HG02870 (cell line): ENCODE measurements at regions not wholly inside any gene's neighbourhood (a gene's known extent, or its start where the extent isn't known, plus 50 kb on each side); places are given as distances from the start of the nearest gene placed in this dataset.

Experiments
- ATAC-seq: cut with Tn5 transposase; IDR thresholded peaks from one replicate; pipeline ENCODE4 v1.9.1; 2021; ENCODE audit warnings: mild to moderate bottlenecking, moderate library complexity; ENCODE audit not compliant: unreplicated experiment

GRCh38 chr10:29925771-29926692 is 133.4 kb downstream of the JCAD start:
- no peak for ATAC-seq

- ATAC-seq = no peak
These were observed 134.9 kb downstream of the JCAD start for GRCh38 chr10:29924436-29924835.

DNA sequence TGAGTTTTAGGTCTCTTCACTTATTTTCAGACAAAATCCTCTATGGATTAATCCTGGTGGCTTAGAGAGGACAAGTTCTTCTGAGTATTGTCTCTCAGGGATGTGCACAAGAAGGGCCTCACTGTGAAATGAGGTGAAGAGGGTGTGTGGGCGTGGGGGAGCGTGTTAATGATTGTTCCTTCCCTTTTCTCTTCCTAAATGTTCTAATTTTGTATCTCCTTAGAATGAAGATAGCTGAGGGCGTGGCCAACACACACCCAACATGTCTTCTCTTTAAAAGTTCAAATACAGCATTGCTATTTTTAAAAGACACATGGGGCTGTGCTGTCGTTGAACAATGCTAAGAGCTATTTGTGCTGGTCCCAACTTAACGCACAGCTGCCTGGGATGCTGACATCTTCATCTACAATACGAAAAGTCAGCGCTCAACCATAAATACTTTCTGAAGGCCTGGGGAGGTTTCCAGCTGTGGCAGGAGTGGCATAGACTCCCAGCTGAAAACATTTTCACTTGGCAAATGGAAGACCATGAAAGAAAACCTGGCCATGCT is 135.9 kb downstream of the JCAD start:
- ATAC-seq = no peak

DNA sequence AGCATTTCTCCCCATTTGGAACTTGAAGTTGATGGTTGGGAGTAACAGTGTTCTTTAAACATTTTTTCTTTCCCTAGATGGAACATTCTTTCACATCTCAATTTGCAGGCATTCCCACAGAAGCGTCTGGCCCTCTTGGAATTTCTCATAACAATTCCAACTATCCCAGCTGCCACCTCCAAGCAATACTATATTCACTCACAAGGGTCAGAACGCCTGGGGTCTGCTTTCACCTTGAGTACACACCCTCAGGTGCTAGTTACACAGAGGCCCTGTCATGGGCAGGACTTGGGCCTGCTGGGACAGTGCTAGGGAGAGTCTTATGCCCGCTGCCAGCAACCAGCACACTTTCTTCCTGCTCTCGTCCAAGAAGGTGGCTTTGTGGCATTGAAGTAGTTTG is 136.5 kb downstream of the JCAD start:
- no peak for ATAC-seq

- ATAC-seq = no peak
These were observed 137.2 kb downstream of the JCAD start for GRCh38 chr10:29922226-29922625.

DNA sequence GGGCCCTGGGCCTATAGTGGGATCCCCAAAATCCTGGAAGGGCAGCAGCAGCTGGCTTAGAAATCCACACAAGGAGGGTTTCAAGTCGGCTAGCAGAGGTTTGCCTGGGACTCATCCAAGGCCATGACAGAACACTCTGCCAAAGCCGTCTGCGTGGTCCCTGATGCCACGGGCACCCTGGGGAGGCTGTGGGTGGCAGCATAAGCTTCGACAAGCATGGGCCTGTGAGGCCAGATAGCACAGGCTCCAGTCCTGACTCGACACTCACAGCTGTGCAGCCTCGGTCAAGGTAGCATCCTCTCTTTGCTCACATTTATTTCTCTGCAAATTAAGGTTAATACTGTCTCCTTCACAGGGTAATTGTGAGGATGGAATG is 138.3 kb downstream of the JCAD start:
- ATAC-seq = no peak

- ATAC-seq = no peak
These were observed 138.8 kb downstream of the JCAD start for GRCh38 chr10:29920408-29921070.

- ATAC-seq = no peak
These were observed 140.6 kb downstream of the JCAD start for GRCh38 chr10:29918623-29919400.

GRCh38 chr10:29917311-29917710 is 142.1 kb downstream of the JCAD start:
- ATAC-seq = no peak

DNA sequence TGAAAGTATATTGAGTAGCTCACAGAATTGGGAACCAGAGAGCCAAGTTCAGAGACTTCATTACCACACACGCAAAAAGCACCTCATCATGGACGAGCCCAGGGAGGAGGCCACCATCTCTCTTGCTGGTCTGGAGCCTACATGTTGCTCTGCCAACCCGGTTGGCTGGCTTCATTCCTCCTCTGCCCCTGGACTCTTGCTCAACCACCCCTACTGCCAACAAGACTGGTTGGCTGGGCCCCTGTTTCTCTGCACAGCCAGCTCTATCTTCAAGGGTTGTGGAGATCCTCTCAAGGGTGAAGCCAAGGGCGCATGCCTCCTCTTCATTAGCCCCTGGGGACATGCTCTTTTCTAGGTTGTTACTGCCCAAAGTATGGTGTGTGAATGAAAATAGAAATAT is 142.7 kb downstream of the JCAD start:
- no peak for ATAC-seq

DNA sequence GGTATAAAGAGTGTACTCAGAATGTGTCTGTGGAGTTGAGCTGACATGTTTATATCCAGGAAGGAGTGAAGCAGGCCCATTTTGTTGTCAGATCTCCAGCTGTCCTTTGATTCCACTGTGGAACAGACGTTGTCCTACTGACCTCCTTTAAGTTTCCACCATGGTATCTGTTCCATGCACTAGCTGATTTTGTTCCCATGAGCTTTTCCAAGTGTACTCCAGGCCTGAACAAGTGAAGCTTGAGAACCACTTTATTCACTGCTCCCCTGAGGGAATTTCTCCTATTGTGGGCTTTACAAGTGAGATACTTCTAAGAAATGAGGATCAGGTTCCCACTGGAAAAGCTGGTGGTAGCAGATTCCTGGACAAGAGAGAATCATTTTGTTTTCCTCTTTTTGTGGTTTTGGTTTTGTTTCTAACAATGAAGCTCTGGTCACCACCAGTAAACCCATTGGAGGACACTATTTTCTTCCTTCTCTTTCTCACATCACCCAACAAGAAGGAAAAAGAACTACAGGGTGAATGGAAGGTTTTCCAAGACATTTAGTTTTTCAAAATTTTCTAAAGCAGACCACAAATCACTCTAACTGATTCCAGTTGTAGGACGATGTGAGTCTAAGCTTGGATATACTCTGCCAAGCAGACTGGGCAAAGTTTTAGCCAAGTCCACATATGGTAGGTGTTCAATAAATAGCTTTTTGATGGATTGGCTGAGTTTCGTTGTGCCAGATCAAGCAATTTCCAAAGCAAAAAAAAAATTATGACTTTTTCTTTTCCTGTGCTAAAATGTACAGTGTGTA is 144.2 kb downstream of the JCAD start:
- no peak for ATAC-seq

DNA sequence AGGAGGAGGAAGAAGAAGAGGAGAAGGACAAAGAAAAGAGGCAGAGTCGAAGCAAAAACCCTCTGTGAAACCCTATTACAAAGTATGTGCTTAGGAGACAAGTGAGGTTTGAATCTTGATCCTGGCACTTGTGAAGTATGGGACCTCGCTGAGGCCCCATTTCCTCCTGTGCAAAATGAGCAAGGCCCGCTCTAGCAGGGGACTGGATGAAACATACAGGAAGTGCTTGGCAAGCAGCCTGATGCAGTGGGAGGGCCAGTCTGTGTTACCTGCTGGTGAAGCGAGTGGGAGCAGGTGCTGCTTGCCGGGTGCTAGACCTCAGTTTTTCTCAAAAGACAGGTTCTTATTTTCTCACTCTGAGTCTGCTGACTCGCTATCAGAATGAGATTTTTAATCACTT is 150.4 kb downstream of the JCAD start:
- ATAC-seq = no peak

- ATAC-seq = no peak
These were observed 158.5 kb downstream of the JCAD start for GRCh38 chr10:29900865-29901264.

GRCh38 chr10:29897999-29898716 is 161.2 kb downstream of the JCAD start:
- ATAC-seq = no peak

GRCh38 chr10:29897430-29897829 is 162.0 kb downstream of the JCAD start:
- ATAC-seq = no peak

- ATAC-seq = no peak
These were observed 163.3 kb downstream of the JCAD start for GRCh38 chr10:29896053-29896452.

GRCh38 chr10:29895456-29895855 is 163.9 kb downstream of the JCAD start:
- ATAC-seq = no peak

GRCh38 chr10:29888321-29888720 is 171.1 kb downstream of the JCAD start:
- no peak for ATAC-seq

DNA sequence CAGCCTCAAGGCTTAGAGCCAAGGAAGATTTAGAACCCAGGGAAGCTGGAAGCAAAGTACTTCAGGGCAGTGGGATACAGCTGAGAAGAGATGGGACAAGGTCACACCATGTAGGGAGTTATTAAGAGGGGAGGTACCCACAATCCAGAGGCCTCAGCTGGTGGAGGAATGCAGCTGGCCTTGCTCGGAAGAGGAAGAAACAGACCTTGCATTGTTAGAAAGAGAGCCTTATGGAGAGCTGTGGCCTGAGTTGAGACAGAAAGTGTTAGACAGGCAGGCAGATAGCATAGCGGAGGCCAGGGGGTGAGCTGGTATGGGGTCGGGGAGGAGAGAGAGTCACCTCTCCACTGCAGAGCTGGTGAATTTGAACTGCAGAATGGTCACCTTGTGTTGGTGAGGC is 173.1 kb downstream of the JCAD start:
- ATAC-seq = no peak

DNA sequence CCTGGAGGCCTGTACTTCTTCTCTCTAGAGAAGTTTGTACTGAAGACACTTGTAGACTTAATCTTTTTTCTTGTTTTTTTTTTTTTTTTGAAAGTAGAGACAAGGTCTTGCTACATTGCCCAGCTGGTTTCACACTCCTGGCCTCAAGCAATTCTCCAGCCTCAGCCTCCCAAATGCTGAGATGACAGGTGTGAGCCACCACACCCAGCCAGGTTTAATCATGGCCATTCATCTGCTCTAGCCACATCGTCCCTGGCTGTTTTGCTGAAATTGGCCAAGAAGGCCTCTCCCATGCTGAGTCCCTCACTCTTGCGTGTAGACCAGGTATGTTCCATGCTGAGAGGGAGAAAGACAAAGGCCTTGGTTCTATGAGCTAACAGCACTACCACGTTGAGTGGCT is 176.2 kb downstream of the JCAD start:
- ATAC-seq = no peak
